Parathyroid adenoma (tissue), 2 donors: ENCODE measurements at regions not wholly inside any gene's neighbourhood (a gene's known extent, or its start where the extent isn't known, plus 50 kb on each side); places are given as distances from the start of the nearest gene placed in this dataset.
"Not testable (repeated sequence)": the region's sequence is repeated elsewhere in the genome, so short reads cannot be mapped to it uniquely, and the experiment has no call there.

Experiments used
- H2AFZ ChIP-seq: fragments of 300-600 bp; sonication (generic); one replicate; pipeline ENCODE4 v1.7.0; 2017; ENCODE audit warnings: antibody characterized with exemption, mild to moderate bottlenecking
- H3K27ac ChIP-seq: fragments of 300-600 bp; sonication (generic); one replicate; pipeline ENCODE4 v1.7.0; 2017
- H3K27me3 ChIP-seq: fragments of 300-600 bp; sonication (generic); one replicate; pipeline ENCODE4 v1.7.0; 2017; ENCODE audit warnings: low read length; ENCODE audit not compliant: control insufficient read depth, insufficient read depth
- H3K36me3 ChIP-seq: fragments of 300-600 bp; sonication (generic); one replicate; pipeline ENCODE4 v1.7.0; 2017; ENCODE audit warnings: low read length; ENCODE audit not compliant: control insufficient read depth, insufficient read depth
- H3K4me1 ChIP-seq: fragments of 300-600 bp; sonication (generic); one replicate; pipeline ENCODE4 v1.7.0; 2017; ENCODE audit warnings: control low read depth
- H3K4me2 ChIP-seq: fragments of 300-600 bp; sonication (generic); one replicate; pipeline ENCODE4 v1.7.0; 2017; ENCODE audit warnings: low read length
- H3K4me3 ChIP-seq: fragments of 300-600 bp; sonication (generic); one replicate; pipeline ENCODE4 v1.7.0; 2017; ENCODE audit warnings: low read depth, low read length
- H3K79me2 ChIP-seq: fragments of 300-600 bp; sonication (generic); one replicate; pipeline ENCODE4 v1.7.0; 2017; ENCODE audit warnings: control low read depth
- H3K9ac ChIP-seq: fragments of 300-600 bp; sonication (generic); one replicate; pipeline ENCODE4 v1.7.0; 2017; ENCODE audit warnings: mild to moderate bottlenecking
- H3K9me3 ChIP-seq: fragments of 300-600 bp; sonication (generic); one replicate; pipeline ENCODE4 v1.7.0; 2017; ENCODE audit warnings: low read length; ENCODE audit not compliant: control insufficient read depth
- TF ChIP-seq, protein P1 (sequence below): fragments of 300-600 bp; sonication (generic); IDR thresholded peaks from one replicate; pipeline ENCODE4 v1.7.0; 2017; ENCODE audit warnings: antibody characterized with exemption, mild to moderate bottlenecking
- donor health status: primary hyperparathyroidism.

- H3K79me2 ChIP-seq = no peaks in the 10 kb centered on the region
- no peaks in the 10 kb centered on the region for H3K9me3 ChIP-seq
- H3K27me3 ChIP-seq = no peaks in the 10 kb centered on the region
- H3K4me1 ChIP-seq = no peaks in the 10 kb centered on the region
- no peak overlapping the region for H3K4me2 ChIP-seq
- no peaks in the 10 kb centered on the region for H3K36me3 ChIP-seq
- H2AFZ ChIP-seq = no peak overlapping the region
- no peak overlapping the region for H3K27ac ChIP-seq
- no peak overlapping the region for H3K9ac ChIP-seq
- no peak overlapping the region for H3K4me3 ChIP-seq
- TF ChIP-seq, protein P1, sequence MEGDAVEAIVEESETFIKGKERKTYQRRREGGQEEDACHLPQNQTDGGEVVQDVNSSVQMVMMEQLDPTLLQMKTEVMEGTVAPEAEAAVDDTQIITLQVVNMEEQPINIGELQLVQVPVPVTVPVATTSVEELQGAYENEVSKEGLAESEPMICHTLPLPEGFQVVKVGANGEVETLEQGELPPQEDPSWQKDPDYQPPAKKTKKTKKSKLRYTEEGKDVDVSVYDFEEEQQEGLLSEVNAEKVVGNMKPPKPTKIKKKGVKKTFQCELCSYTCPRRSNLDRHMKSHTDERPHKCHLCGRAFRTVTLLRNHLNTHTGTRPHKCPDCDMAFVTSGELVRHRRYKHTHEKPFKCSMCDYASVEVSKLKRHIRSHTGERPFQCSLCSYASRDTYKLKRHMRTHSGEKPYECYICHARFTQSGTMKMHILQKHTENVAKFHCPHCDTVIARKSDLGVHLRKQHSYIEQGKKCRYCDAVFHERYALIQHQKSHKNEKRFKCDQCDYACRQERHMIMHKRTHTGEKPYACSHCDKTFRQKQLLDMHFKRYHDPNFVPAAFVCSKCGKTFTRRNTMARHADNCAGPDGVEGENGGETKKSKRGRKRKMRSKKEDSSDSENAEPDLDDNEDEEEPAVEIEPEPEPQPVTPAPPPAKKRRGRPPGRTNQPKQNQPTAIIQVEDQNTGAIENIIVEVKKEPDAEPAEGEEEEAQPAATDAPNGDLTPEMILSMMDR = no peak
These were observed 465.0 kb downstream of the SUCLG1 start for GRCh38 chr2:83993873-83994632.

GRCh38 chr2:83991992-83992391, 467.1 kb downstream of the SUCLG1 start:
- H3K4me1 ChIP-seq = no peaks in the 10 kb centered on the region
- H3K9ac ChIP-seq = no peak overlapping the region
- TF ChIP-seq, protein P1 = no peak
- H2AFZ ChIP-seq = no peak overlapping the region
- H3K9me3 ChIP-seq = no peaks in the 10 kb centered on the region
- H3K27ac ChIP-seq = no peak overlapping the region
- H3K27me3 ChIP-seq = no peaks in the 10 kb centered on the region
- no peak overlapping the region for H3K4me3 ChIP-seq
- no peaks in the 10 kb centered on the region for H3K36me3 ChIP-seq
- H3K79me2 ChIP-seq = no peaks in the 10 kb centered on the region
- H3K4me2 ChIP-seq = no peak overlapping the region

GRCh38 chr2:83990636-83991035, 468.4 kb downstream of the SUCLG1 start:
- H3K9me3 ChIP-seq = no peaks in the 10 kb centered on the region
- H3K79me2 ChIP-seq = no peaks in the 10 kb centered on the region
- no peak overlapping the region for H3K27ac ChIP-seq
- no peak overlapping the region for H3K4me2 ChIP-seq
- H3K36me3 ChIP-seq = no peaks in the 10 kb centered on the region
- H3K4me1 ChIP-seq = no peaks in the 10 kb centered on the region
- no peak overlapping the region for H2AFZ ChIP-seq
- H3K27me3 ChIP-seq = no peaks in the 10 kb centered on the region
- TF ChIP-seq, protein P1 = no peak
- no peak overlapping the region for H3K9ac ChIP-seq
- H3K4me3 ChIP-seq = no peak overlapping the region

DNA sequence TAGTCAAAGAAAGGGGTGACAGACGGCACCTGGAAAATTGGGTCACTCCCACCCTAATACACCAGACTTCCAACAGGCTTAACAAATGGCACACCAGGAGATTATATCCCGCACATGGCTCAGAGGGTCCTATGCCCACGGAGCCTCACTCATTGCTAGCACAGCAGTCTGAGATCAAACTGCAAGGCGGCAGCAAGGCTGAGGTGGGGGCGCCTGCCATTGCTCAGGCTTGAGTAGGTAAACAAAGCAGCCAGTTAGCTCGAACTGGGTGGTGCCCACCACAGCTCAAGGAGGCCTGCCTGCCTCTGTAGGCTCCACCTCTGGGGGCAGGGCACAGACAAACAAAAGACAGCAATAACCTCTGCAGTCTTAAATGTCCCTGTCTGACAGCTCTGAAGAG, 482.5 kb downstream of the SUCLG1 start:
- H3K27ac ChIP-seq, H3K27me3 ChIP-seq, H3K4me2 ChIP-seq, H3K36me3 ChIP-seq, H3K9ac ChIP-seq, H3K79me2 ChIP-seq, H3K9me3 ChIP-seq, H3K4me3 ChIP-seq, H3K4me1 ChIP-seq, H2AFZ ChIP-seq: not testable (repeated sequence)

DNA sequence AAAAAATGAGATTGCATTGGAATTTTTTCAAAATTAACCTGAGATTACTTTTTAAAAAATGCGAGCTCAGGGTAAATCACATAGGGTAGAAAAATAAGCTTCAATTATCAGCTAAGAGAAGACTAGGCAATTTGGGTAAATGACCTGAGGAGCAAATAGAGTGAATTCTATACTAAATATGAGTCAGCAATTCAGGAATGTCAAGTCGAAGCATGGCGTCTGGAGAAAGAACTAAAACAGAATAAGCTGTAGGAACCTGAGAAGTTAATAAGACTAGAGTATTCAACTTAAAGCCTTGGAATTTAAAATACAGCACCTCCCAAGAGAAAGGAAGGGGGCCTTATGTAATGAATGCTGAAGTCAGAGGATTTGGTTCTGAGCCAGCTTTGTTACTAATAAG, 487.0 kb downstream of the SUCLG1 start:
- TF ChIP-seq, protein P1 = no peak
- Histone ChIP-seq H3K9me3 (no peaks in the 10 kb centered on the region), H3K36me3 (no peaks in the 10 kb centered on the region), H3K79me2 (no peaks in the 10 kb centered on the region), H2AFZ (no peak overlapping the region), H3K9ac (no peak overlapping the region), H3K27ac (no peak overlapping the region), H3K4me2 (no peak overlapping the region), H3K4me1 (no peaks in the 10 kb centered on the region), H3K27me3 (no peaks in the 10 kb centered on the region), H3K4me3 (no peak overlapping the region)
